ENCODE measurements at regions not wholly inside any gene's neighbourhood (a gene's known extent, or its start where the extent isn't known, plus 50 kb on each side); places are given as distances from the start of the nearest gene placed in this dataset.

DNA sequence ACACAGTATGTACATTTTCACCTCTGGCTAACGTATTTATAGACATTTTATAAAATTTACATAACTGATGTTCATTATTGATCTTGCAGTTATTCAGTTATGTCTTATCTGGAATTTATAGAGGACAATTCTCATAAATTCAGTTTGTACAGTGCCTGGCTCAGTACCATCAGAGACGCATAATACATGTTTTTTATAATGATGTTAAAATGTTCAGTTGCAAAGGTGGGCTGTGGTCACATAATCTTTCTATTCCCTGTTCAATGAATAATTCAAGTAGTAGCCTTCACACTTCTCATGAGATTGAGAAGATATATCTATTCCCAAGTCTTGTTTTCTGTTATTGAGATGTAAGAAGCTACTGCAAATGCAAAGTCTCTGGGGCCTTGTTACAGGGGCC lies 393.1 kb upstream of the ARRDC3 start:
- TF ChIP-seq, protein P1, sequence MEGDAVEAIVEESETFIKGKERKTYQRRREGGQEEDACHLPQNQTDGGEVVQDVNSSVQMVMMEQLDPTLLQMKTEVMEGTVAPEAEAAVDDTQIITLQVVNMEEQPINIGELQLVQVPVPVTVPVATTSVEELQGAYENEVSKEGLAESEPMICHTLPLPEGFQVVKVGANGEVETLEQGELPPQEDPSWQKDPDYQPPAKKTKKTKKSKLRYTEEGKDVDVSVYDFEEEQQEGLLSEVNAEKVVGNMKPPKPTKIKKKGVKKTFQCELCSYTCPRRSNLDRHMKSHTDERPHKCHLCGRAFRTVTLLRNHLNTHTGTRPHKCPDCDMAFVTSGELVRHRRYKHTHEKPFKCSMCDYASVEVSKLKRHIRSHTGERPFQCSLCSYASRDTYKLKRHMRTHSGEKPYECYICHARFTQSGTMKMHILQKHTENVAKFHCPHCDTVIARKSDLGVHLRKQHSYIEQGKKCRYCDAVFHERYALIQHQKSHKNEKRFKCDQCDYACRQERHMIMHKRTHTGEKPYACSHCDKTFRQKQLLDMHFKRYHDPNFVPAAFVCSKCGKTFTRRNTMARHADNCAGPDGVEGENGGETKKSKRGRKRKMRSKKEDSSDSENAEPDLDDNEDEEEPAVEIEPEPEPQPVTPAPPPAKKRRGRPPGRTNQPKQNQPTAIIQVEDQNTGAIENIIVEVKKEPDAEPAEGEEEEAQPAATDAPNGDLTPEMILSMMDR (IDR thresholded peaks at IDR 0.05; ENCODE audit: low read depth, low read length): no peak
- TF ChIP-seq EZH2phosphoT487 (IDR thresholded peaks at IDR 0.05; ENCODE audit: low read depth): no peak

Data from OCI-LY3 (cell line).